Vagina (tissue), 2 donors: ENCODE measurements at regions not wholly inside any gene's neighbourhood (a gene's known extent, or its start where the extent isn't known, plus 50 kb on each side); places are given as distances from the start of the nearest gene placed in this dataset.

Experiments used
- DNase-seq, 2 donors: peaks; one replicate each; pipeline ENCODE4 v3.0.0-alpha.2; 2017; ENCODE audit errors: extremely low spot score in 2 of 2
- H3K27ac ChIP-seq: fragments of 200-600 bp; sonication (generic); one replicate; pipeline ENCODE4 v1.5.1; 2019
- H3K27me3 ChIP-seq: fragments of 200-600 bp; sonication (generic); one replicate; pipeline ENCODE4 v1.5.1; 2019
- H3K36me3 ChIP-seq, 2 donors: fragments of 200-600 bp; sonication (generic); one replicate each; pipeline ENCODE4 v1.5.1; 2017 to 2019
- H3K4me1 ChIP-seq: fragments of 200-600 bp; sonication (generic); one replicate; pipeline ENCODE4 v1.5.1; 2019
- H3K4me3 ChIP-seq, 2 donors: fragments of 200-600 bp; sonication (generic); 1 replicate in 1 of 2; 2 replicates in 1 of 2; pipeline ENCODE4 v1.5.1; 2016 to 2019
- H3K9me3 ChIP-seq: fragments of 200-600 bp; sonication (generic); one replicate; pipeline ENCODE4 v1.5.1; 2019
- POLR2A ChIP-seq, 2 donors: fragments of 450-650 bp; IDR thresholded peaks; one replicate each; pipeline ENCODE4 v1.6.1; 2017; ENCODE audit warnings: antibody characterized with exemption in 2 of 2, mild to moderate bottlenecking in 2 of 2, moderate library complexity in 2 of 2
- POLR2AphosphoS5 ChIP-seq, 2 donors: sonication (generic); formaldehyde crosslinking; IDR thresholded peaks; one replicate each; pipeline ENCODE4 v1.9.0; 2017; ENCODE audit warnings: antibody characterized with exemption in 2 of 2, mild to moderate bottlenecking in 2 of 2, low read depth in 1 of 2; ENCODE audit not compliant: insufficient read depth in 1 of 2
- intact Hi-C: fragments of 100-400 bp; cut with DNase I; formaldehyde crosslinking; loops from one replicate; pipeline ENCODE4 v1.15.1; 2023
- TF ChIP-seq, protein P1 (sequence below), 3 experiments: fragments of 450-650 bp in 2 of 3; fragments of 200-600 bp in 1 of 3; sonication (generic) in 1 of 3; IDR thresholded peaks; one replicate each; pipeline ENCODE4 v1.5.1; 2017 to 2019; ENCODE audit warnings: antibody characterized with exemption in 3 of 3, mild to moderate bottlenecking in 2 of 3, moderate library complexity in 2 of 3

DNA sequence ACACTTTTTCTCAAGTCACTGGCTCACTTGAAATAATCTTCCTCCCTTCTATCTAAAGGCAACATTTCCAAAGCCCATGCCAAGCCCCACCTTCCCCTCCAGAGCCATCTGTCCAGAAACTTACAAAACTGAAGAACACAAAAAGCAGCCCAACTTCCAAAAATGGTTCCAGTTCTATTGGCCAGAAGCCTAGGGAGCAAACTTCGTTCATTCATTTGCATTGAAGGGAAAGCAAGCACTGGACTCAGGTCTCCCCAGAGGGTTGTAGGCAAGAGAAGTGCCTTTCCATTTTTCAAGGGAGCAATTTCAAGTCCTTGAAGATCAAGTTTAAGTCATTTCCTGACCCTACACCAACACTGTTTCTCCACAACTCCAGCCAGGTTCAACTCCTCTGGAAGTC is 585.0 kb downstream of the BCL11A start:
- no peak for TF ChIP-seq POLR2A (IDR thresholded peaks at IDR 0.05)
- TF ChIP-seq, protein P1, sequence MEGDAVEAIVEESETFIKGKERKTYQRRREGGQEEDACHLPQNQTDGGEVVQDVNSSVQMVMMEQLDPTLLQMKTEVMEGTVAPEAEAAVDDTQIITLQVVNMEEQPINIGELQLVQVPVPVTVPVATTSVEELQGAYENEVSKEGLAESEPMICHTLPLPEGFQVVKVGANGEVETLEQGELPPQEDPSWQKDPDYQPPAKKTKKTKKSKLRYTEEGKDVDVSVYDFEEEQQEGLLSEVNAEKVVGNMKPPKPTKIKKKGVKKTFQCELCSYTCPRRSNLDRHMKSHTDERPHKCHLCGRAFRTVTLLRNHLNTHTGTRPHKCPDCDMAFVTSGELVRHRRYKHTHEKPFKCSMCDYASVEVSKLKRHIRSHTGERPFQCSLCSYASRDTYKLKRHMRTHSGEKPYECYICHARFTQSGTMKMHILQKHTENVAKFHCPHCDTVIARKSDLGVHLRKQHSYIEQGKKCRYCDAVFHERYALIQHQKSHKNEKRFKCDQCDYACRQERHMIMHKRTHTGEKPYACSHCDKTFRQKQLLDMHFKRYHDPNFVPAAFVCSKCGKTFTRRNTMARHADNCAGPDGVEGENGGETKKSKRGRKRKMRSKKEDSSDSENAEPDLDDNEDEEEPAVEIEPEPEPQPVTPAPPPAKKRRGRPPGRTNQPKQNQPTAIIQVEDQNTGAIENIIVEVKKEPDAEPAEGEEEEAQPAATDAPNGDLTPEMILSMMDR (IDR thresholded peaks at IDR 0.05) = no peak
- no peak for TF ChIP-seq POLR2AphosphoS5 (IDR thresholded peaks at IDR 0.05; ENCODE audit: insufficient read depth in 1 of 2, low read depth in 1 of 2)
- H3K4me1 ChIP-seq = no peaks in the 10 kb centered on the region
- intact Hi-C loops = no loop called here
- no peaks in the 10 kb centered on the region for H3K9me3 ChIP-seq
- H3K27me3 ChIP-seq = no peaks in the 10 kb centered on the region
- no peaks in the 10 kb centered on the region for H3K36me3 ChIP-seq
- DNase-seq = no peak
- H3K4me3 ChIP-seq = no peak overlapping the region
- no peak overlapping the region for H3K27ac ChIP-seq

DNA sequence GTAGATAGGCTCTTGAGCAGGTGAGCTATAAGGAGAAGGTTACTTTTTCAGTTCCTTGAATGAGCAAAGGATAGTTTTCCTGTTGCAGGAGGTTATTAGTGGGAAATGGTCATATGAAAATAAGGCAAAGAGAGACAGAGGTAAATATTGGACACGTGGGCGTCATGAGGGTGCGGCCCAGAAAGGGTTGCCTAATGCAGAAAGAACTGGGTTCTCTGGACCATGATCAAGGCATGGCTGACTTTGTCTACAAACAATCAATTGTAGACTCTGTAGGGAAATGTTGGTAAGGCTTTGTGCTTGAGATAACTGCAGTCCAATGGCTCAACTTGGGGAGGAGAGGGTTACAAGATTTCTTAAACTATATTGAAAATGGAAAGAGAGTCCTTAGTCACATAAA is 585.8 kb downstream of the BCL11A start:
- Histone ChIP-seq H3K4me1 (no peaks in the 10 kb centered on the region), H3K9me3 (no peaks in the 10 kb centered on the region), H3K27me3 (no peaks in the 10 kb centered on the region), H3K27ac (no peak overlapping the region), H3K4me3 (no peak overlapping the region), H3K36me3 (no peaks in the 10 kb centered on the region)
- intact Hi-C loops = no loop called here
- no peak for DNase-seq
- no peak for TF ChIP-seq POLR2AphosphoS5 (IDR thresholded peaks at IDR 0.05; ENCODE audit: insufficient read depth in 1 of 2, low read depth in 1 of 2)
- TF ChIP-seq, protein P1 (IDR thresholded peaks at IDR 0.05) = no peak
- TF ChIP-seq POLR2A (IDR thresholded peaks at IDR 0.05) = no peak

DNA sequence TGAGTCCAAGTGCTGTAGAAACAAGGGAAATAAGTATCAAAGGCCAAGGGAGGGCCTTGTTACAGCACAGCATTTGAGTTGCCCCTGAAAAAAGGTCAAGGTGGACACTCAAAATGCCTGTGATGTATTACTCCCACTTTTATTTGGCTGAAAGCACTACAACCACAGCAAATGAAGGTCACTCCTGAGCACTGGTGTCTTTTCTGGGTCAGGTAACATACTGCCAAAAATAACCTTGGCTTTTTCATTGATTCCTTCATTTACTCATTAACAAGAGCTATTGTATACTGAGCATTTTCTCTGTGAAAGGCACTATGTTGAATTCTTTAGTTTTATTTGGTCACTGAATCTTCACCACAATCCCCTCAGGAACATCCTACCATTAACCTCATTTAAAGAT is 590.3 kb downstream of the BCL11A start:
- Histone ChIP-seq H3K4me1 (no peaks in the 10 kb centered on the region), H3K27me3 (no peaks in the 10 kb centered on the region), H3K36me3 (no peaks in the 10 kb centered on the region), H3K4me3 (no peak overlapping the region), H3K9me3 (no peaks in the 10 kb centered on the region), H3K27ac (no peak overlapping the region)
- TF ChIP-seq, protein P1 (IDR thresholded peaks at IDR 0.05) = no peak
- TF ChIP-seq POLR2AphosphoS5 (IDR thresholded peaks at IDR 0.05; ENCODE audit: insufficient read depth in 1 of 2, low read depth in 1 of 2) (no peak), POLR2A (IDR thresholded peaks at IDR 0.05) (no peak)
- no peak for DNase-seq
- intact Hi-C loops = no loop called here

DNA sequence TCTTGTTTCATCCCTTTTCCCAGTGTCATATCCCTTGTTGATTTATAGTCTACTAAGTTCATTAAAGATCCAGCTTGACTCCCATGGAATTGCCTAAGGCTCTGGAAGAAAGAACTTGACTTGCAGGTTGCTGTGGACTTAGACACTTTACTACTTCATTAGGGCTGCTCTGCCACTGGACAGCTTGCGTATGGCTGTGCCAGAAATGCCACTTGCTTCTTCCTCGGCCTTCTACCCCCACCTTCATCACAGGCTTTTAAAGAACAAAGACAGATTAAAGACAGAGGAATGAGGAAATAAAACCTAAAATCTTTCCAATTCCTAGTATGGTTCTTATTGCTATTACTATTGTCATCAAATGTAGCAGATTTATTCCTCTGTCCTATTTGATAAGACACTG is 591.7 kb downstream of the BCL11A start:
- Histone ChIP-seq H3K4me3 (no peak overlapping the region), H3K9me3 (no peaks in the 10 kb centered on the region), H3K27ac (no peak overlapping the region), H3K27me3 (no peaks in the 10 kb centered on the region), H3K36me3 (no peaks in the 10 kb centered on the region), H3K4me1 (no peaks in the 10 kb centered on the region)
- intact Hi-C loops = no loop called here
- no peak for TF ChIP-seq POLR2AphosphoS5 (IDR thresholded peaks at IDR 0.05; ENCODE audit: insufficient read depth in 1 of 2, low read depth in 1 of 2)
- TF ChIP-seq, protein P1 (IDR thresholded peaks at IDR 0.05) = no peak
- DNase-seq = no peak

DNA sequence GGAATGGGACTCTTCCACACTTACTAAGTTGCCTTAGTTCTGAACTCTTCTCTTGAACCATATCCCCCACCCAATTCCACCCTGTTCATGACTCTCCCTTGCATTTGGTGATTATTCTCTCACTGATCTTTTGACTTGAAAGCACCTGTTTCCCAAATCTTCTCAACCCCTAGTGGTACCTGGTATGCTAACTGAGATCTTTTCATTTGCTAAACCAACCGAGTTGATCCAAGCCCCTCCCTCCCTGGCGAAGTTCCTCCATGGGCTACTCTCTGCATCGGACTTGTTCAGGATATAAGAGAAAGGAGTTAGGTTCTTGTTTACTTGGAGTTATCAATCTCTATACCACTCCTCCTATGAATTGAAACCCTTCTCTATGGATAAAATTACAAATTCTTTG is 593.5 kb downstream of the BCL11A start:
- TF ChIP-seq, protein P1 (IDR thresholded peaks at IDR 0.05) = no peak
- TF ChIP-seq POLR2AphosphoS5 (IDR thresholded peaks at IDR 0.05; ENCODE audit: insufficient read depth in 1 of 2, low read depth in 1 of 2) (no peak), POLR2A (IDR thresholded peaks at IDR 0.05) (no peak)
- H3K9me3 ChIP-seq = no peaks in the 10 kb centered on the region
- DNase-seq = no peak
- no peaks in the 10 kb centered on the region for H3K4me1 ChIP-seq
- no peaks in the 10 kb centered on the region for H3K36me3 ChIP-seq
- no peak overlapping the region for H3K4me3 ChIP-seq
- no peaks in the 10 kb centered on the region for H3K27me3 ChIP-seq
- no peak overlapping the region for H3K27ac ChIP-seq
- intact Hi-C loops = no loop called here
